K562 (cell line): ENCODE measurements at regions not wholly inside any gene's neighbourhood (a gene's known extent, or its start where the extent isn't known, plus 50 kb on each side); places are given as distances from the start of the nearest gene placed in this dataset.

Experiments used
- ATAC-seq: fragments of 200-7000 bp; cut with Tn5 transposase; 3 replicates; pipeline ENCODE4 v1.9.1; 2020; ENCODE audit warnings: moderate library complexity
- BruUV-seq: library from RNA; stranded (reverse); fragments of 400-500 nt; replicated peaks from 2 replicates; lab custom pipeline; 2021; lab: Mats Ljungman, UMichigan
- CTCF ChIA-PET: fragments of 300-600 bp; formaldehyde crosslinking; extraction: SDS; loops from one replicate; lab custom pipeline; 2021; ENCODE audit warnings: low intra/inter-chr PET ratio; lab: Yijun Ruan, JAX
- POLR2A ChIA-PET: fragments of 300-600, 350-650 bp; sonication (Branson Sonifier 250); formaldehyde crosslinking; extraction: SDS; loops from one replicate; lab custom pipeline; 2021; ENCODE audit warnings: antibody characterized with exemption, inconsistent platforms; lab: Yijun Ruan, JAX
- DNase-seq, 4 experiments: peaks; one replicate each; pipeline versions ENCODE4 v3.0.0 to v3.0.0-alpha.2; 2011 to 2018; ENCODE audit warnings: low spot score in 3 of 4, mixed read lengths in 3 of 4; ENCODE audit errors: extremely low read depth in 1 of 4
- FAIRE-seq: peaks from 2 replicates; lab custom pipeline; 2011; peaks lifted over from hg19 to GRCh38; lab: Jason Lieb, UNC
- H2AFZ ChIP-seq: 2 replicates; pipeline ENCODE4 v1.6.0; 2011; ENCODE audit warnings: low read depth, low read length, control low read depth, inconsistent platforms
- H3K27ac ChIP-seq: fragments of 200-600 bp; 3 replicates; pipeline ENCODE4 v1.8.0; 2011; ENCODE audit warnings: low read depth, mild to moderate bottlenecking, control low read depth, inconsistent platforms, low read length, moderate library complexity, mixed read lengths; ENCODE audit errors: extremely low read depth
- H3K27me3 ChIP-seq, 2 experiments: fragments of 300-600 bp in 1 of 2; 2 replicates in 1 of 2; 3 replicates in 1 of 2; pipeline versions ENCODE4 v1.6.0 to v1.8.0; 2011; ENCODE audit warnings: inconsistent platforms in 2 of 2, low read length in 2 of 2, mild to moderate bottlenecking in 1 of 2, mixed read lengths in 1 of 2, moderate library complexity in 1 of 2; ENCODE audit not compliant: control insufficient read depth in 2 of 2, insufficient read depth in 2 of 2
- H3K36me3 ChIP-seq: fragments of 300-600 bp; 3 replicates; pipeline ENCODE4 v1.8.0; 2011; ENCODE audit warnings: mild to moderate bottlenecking, low read length, inconsistent platforms; ENCODE audit not compliant: control insufficient read depth, insufficient read depth
- H3K4me1 ChIP-seq, 2 experiments: fragments of 200-600 bp in 1 of 2; replicated peaks in 1 of 2; 2 replicates in 1 of 2; 3 replicates in 1 of 2; pipeline versions ENCODE4 v1.5.1 to v1.8.0; 2011; ENCODE audit warnings: inconsistent platforms in 2 of 2, low read length in 2 of 2, mild to moderate bottlenecking in 1 of 2, mixed read lengths in 1 of 2, moderate library complexity in 1 of 2; ENCODE audit not compliant: control insufficient read depth in 2 of 2, insufficient read depth in 2 of 2
- H3K4me2 ChIP-seq: 2 replicates; pipeline ENCODE4 v1.6.1; 2011; ENCODE audit warnings: low read length, control low read depth, inconsistent platforms, mixed read lengths; ENCODE audit not compliant: insufficient read depth
- H3K4me3 ChIP-seq: fragments of 200-600 bp; sonication (generic), shearing (Covaris generic); 2 replicates; pipeline ENCODE4 v1.5.1; 2016; ENCODE audit warnings: control low read depth, inconsistent platforms
- H3K79me2 ChIP-seq: fragments of 200-600 bp; 3 replicates; pipeline ENCODE4 v1.8.0; 2011; ENCODE audit warnings: low read length, inconsistent platforms; ENCODE audit not compliant: control insufficient read depth, insufficient read depth
- H3K9ac ChIP-seq, 2 experiments: 2 replicates each; pipeline versions ENCODE4 v1.6.0 to v1.6.1; 2011; ENCODE audit warnings: low read depth in 2 of 2, low read length in 2 of 2, control low read depth in 1 of 2, inconsistent platforms in 1 of 2, mild to moderate bottlenecking in 1 of 2, mixed read lengths in 1 of 2; ENCODE audit not compliant: insufficient read depth in 1 of 2
- H3K9me1 ChIP-seq: one replicate; pipeline ENCODE4 v1.6.0; 2011; ENCODE audit warnings: inconsistent platforms, mild to moderate bottlenecking, low read length, moderate library complexity; ENCODE audit not compliant: control insufficient read depth, insufficient read depth
- H3K9me3 ChIP-seq: replicated peaks from 2 replicates; pipeline ENCODE4 v1.5.1; 2011; ENCODE audit warnings: low read depth, low read length, inconsistent platforms; ENCODE audit not compliant: control insufficient read depth, insufficient read depth
- H4K20me1 ChIP-seq: replicated peaks from 2 replicates; pipeline ENCODE4 v1.6.1; 2011; ENCODE audit warnings: low read length, inconsistent platforms, mixed read lengths; ENCODE audit not compliant: control insufficient read depth, insufficient read depth
- CBFA2T2 ChIP-seq: fragments of 450-650 bp; conservative IDR thresholded peaks from 2 replicates; pipeline ENCODE4 v1.6.1; 2017; ENCODE audit warnings: mild to moderate bottlenecking
- CBX3 ChIP-seq, 2 experiments: IDR thresholded peaks; 1 replicate in 1 of 2; 2 replicates in 1 of 2; pipeline ENCODE4 v1.6.1; 2012; ENCODE audit warnings: inconsistent platforms in 2 of 2, low read length in 2 of 2, borderline replicate concordance in 1 of 2, control low read depth in 1 of 2
- CCNT2 ChIP-seq: IDR thresholded peaks from 2 replicates; pipeline ENCODE4 v1.6.1; 2011; ENCODE audit warnings: borderline replicate concordance, low read depth, mild to moderate bottlenecking, moderate library complexity, mixed read lengths, low read length; ENCODE audit not compliant: insufficient read length; ENCODE audit errors: extremely low read depth
- CEBPB ChIP-seq: fragments of 450-650 bp; IDR thresholded peaks from 2 replicates; pipeline ENCODE4 v1.6.1; 2016; ENCODE audit warnings: missing genetic modification characterization, missing compliant biosample characterization
- EP300 ChIP-seq: IDR thresholded peaks from 2 replicates; pipeline ENCODE4 v1.6.1; 2012; ENCODE audit warnings: low read length, improper control_type of control experiment
- GABPA ChIP-seq: fragments of 200-800 bp; sonication (Bioruptor generic); conservative IDR thresholded peaks from 2 replicates; pipeline ENCODE4 v1.6.1; 2016; ENCODE audit warnings: low read depth, missing genetic modification characterization, missing compliant biosample characterization
- GTF2E2 ChIP-seq: fragments of 200-800 bp; sonication (Bioruptor generic); IDR thresholded peaks from 2 replicates; pipeline ENCODE4 v1.6.1; 2016; ENCODE audit warnings: missing genetic modification characterization, missing compliant biosample characterization
- GTF2F1 ChIP-seq: IDR thresholded peaks from 2 replicates; pipeline ENCODE4 v1.6.1; 2011; ENCODE audit warnings: low read depth, low read length, improper control_type of control experiment
- MAFG ChIP-seq: fragments of 450-650 bp; conservative IDR thresholded peaks from 2 replicates; pipeline ENCODE4 v1.6.1; 2016; ENCODE audit warnings: missing genetic modification characterization, missing compliant biosample characterization
- MYBL2 ChIP-seq, 2 experiments: fragments of 450-650 bp in 1 of 2; sonication (generic) in 1 of 2; formaldehyde crosslinking in 1 of 2; IDR thresholded peaks; 2 replicates each; pipeline versions ENCODE4 v1.6.1 to v1.8.1; 2017 to 2022; ENCODE audit warnings: borderline replicate concordance in 1 of 2, inconsistent platforms in 1 of 2, low read depth in 1 of 2, mild to moderate bottlenecking in 1 of 2, missing genetic modification reagents in 1 of 2, moderate library complexity in 1 of 2
- NR3C1 ChIP-seq: sonication (generic); formaldehyde crosslinking; IDR thresholded peaks from 2 replicates; pipeline ENCODE4 v1.8.1; 2022; ENCODE audit warnings: missing genetic modification reagents
- PRDM10 ChIP-seq: fragments of 450-650 bp; IDR thresholded peaks from 2 replicates; pipeline ENCODE4 v1.6.1; 2018; ENCODE audit not compliant: partially characterized antibody
- TOE1 ChIP-seq, 2 experiments: fragments of 450-650 bp in 1 of 2; sonication (generic) in 1 of 2; formaldehyde crosslinking in 1 of 2; IDR thresholded peaks; 2 replicates each; pipeline versions ENCODE4 v1.7.1 to v1.8.0; 2016 to 2022; ENCODE audit warnings: borderline replicate concordance in 2 of 2, mild to moderate bottlenecking in 2 of 2, antibody characterized with exemption in 1 of 2, inconsistent platforms in 1 of 2, low read depth in 1 of 2, missing genetic modification reagents in 1 of 2, moderate library complexity in 1 of 2
- TRIM28 ChIP-seq: fragments of 450-650 bp; IDR thresholded peaks from 2 replicates; pipeline ENCODE4 v1.6.1; 2017
- ZNF175 ChIP-seq: fragments of 200-800 bp; sonication (Bioruptor generic); IDR thresholded peaks from 2 replicates; pipeline ENCODE4 v1.6.1; 2016; ENCODE audit warnings: low read depth, mild to moderate bottlenecking, missing genetic modification characterization, missing compliant biosample characterization
- ZNF444 ChIP-seq: fragments of 250-450 bp; sonication (Bioruptor Pico); IDR thresholded peaks from 2 replicates; pipeline ENCODE4 v1.4.0; 2020; ENCODE audit warnings: mild to moderate bottlenecking, moderate library complexity
- WGBS: fragments of 100-300 bp; shearing (Covaris generic); methylation state at CpG from one replicate; pipeline ENCODE4 v1.1.6; 2016; ENCODE audit warnings: low coverage, mixed read lengths; ENCODE audit not compliant: insufficient coverage; ENCODE audit errors: missing lambda C conversion rate; 5-methylcytosine and 5-hydroxymethylcytosine counted together
- in situ Hi-C: fragments of 300-500 bp; cut with MboI; formaldehyde crosslinking; loops from 4 replicates; pipeline ENCODE4 v1.15.0; 2018; ENCODE audit warnings: inconsistent platforms, mixed read lengths
- intact Hi-C: fragments of 100-400 bp; cut with micrococcal nuclease; formaldehyde crosslinking; loops from 2 replicates; pipeline ENCODE4 v1.14.2; 2022

GRCh38 chr7:109950256-109950655, 1140.7 kb upstream of the LRRN3 start:
- no peak for TF ChIP-seq TRIM28
- TF ChIP-seq GTF2F1: no peak
- no peak for TF ChIP-seq ZNF444
- TF ChIP-seq TOE1 (IDR thresholded peaks at IDR 0.05; ENCODE audit: borderline replicate concordance): no peak
- no peak for TF ChIP-seq TOE1 (CRISPR knock-in tag; IDR thresholded peaks at IDR 0.05; ENCODE audit: borderline replicate concordance, low read depth)
- no peak for TF ChIP-seq MAFG (tag)
- no peak for TF ChIP-seq CEBPB (tag)
- no peak for TF ChIP-seq GTF2E2
- no peak for TF ChIP-seq CBFA2T2
- TF ChIP-seq CCNT2: no peak
- no peak for TF ChIP-seq MYBL2 (IDR thresholded peaks at IDR 0.05; ENCODE audit: low read depth)
- no peak for TF ChIP-seq MYBL2 (CRISPR knock-in tag; IDR thresholded peaks at IDR 0.05; ENCODE audit: borderline replicate concordance)
- TF ChIP-seq CBX3 (IDR thresholded peaks at IDR 0.05; ENCODE audit: borderline replicate concordance in 1 of 2, low read length in 2 of 2): no peak
- TF ChIP-seq GABPA (tag): no peak
- no peak for TF ChIP-seq ZNF175 (CRISPR knock-in tag)
- no peak for TF ChIP-seq NR3C1 (CRISPR knock-in tag)
- no peak for TF ChIP-seq EP300
- no peak for TF ChIP-seq PRDM10

More at GRCh38 chr7:109950256-109950655, 1140.7 kb upstream of the LRRN3 start:
- POLR2A ChIA-PET: no interaction called here
- CTCF ChIA-PET: no interaction called here
- no peaks in the 10 kb centered on the region for H3K4me1 ChIP-seq
- FAIRE-seq (no peak), ATAC-seq (no peak), DNase-seq (no peak)
- no peak overlapping the region for H3K27ac ChIP-seq
- H3K4me2 ChIP-seq: no peak overlapping the region
- H3K9me1 ChIP-seq: no peaks in the 10 kb centered on the region
- intact Hi-C loops (no loop called here), in situ Hi-C loops (no loop called here)
- WGBS: 0% methylated on average over 2 of the region's 2 CpGs
- no peaks in the 10 kb centered on the region for H3K36me3 ChIP-seq
- H3K79me2 ChIP-seq: no peaks in the 10 kb centered on the region
- no peak overlapping the region for H3K4me3 ChIP-seq
- H2AFZ ChIP-seq: no peak overlapping the region
- no peaks in the 10 kb centered on the region for H3K9me3 ChIP-seq
- no peaks in the 10 kb centered on the region for H4K20me1 ChIP-seq
- no TSS peak for BruUV-seq
- H3K9ac ChIP-seq: no peak overlapping the region
- H3K27me3 ChIP-seq: no peaks in the 10 kb centered on the region
